RWPE1 (cell line): ENCODE measurements at regions not wholly inside any gene's neighbourhood (a gene's known extent, or its start where the extent isn't known, plus 50 kb on each side); places are given as distances from the start of the nearest gene placed in this dataset.

Source experiments
- CTCF ChIA-PET: fragments of 350-600 bp; sonication (Branson Sonifier 250); formaldehyde crosslinking; extraction: SDS; loops from one replicate; lab custom pipeline; 2021; lab: Yijun Ruan, JAX
- POLR2A ChIA-PET: fragments of 400-600 bp; formaldehyde crosslinking; extraction: SDS; loops from one replicate; lab custom pipeline; 2020; ENCODE audit warnings: antibody characterized with exemption; ENCODE audit not compliant: low non-redundant PET; lab: Yijun Ruan, JAX
- DNase-seq: peaks from one replicate; pipeline ENCODE4 v3.0.0; 2012; ENCODE audit warnings: low spot score
- H3K27ac ChIP-seq: fragments of 450-650 bp; 2 replicates; pipeline ENCODE4 v1.5.1; 2017
- CTCF ChIP-seq: fragments of 450-650 bp; conservative IDR thresholded peaks from 2 replicates; pipeline ENCODE4 v1.5.1; 2017; ENCODE audit warnings: low read depth, mild to moderate bottlenecking

- no peak for DNase-seq
- H3K27ac ChIP-seq: no peak overlapping the region
- no peak for TF ChIP-seq CTCF
- POLR2A ChIA-PET: no interaction called here
- CTCF ChIA-PET: no interaction called here
These were observed 488.2 kb upstream of the NECTIN3 start for GRCh38 chr3:110583373-110583935.

GRCh38 chr3:110588906-110589305, 482.7 kb upstream of the NECTIN3 start:
- ChIA-PET POLR2A (no interaction called here), CTCF (interaction anchor here (0.5 kb wide), 1 partner anchor 536 kb away, joined by 3 read pairs; no protein-coding TSS in a partner anchor)
- no peak for TF ChIP-seq CTCF
- no peak for DNase-seq
- H3K27ac ChIP-seq: no peak overlapping the region

GRCh38 chr3:110589341-110589740, 482.3 kb upstream of the NECTIN3 start:
- ChIA-PET POLR2A (no interaction called here), CTCF (no interaction called here)
- TF ChIP-seq CTCF: no peak
- no peak overlapping the region for H3K27ac ChIP-seq
- no peak for DNase-seq

GRCh38 chr3:110593749-110594148, 477.9 kb upstream of the NECTIN3 start:
- DNase-seq: no peak
- ChIA-PET POLR2A (no interaction called here), CTCF (no interaction called here)
- no peak overlapping the region for H3K27ac ChIP-seq
- no peak for TF ChIP-seq CTCF

GRCh38 chr3:110598847-110599490, 472.6 kb upstream of the NECTIN3 start:
- TF ChIP-seq CTCF: no peak
- CTCF ChIA-PET: interaction anchor here (1.3 kb wide), 1 partner anchor 31 kb away, joined by 3 read pairs; no protein-coding TSS in a partner anchor
- no peak overlapping the region for H3K27ac ChIP-seq
- POLR2A ChIA-PET: no interaction called here
- DNase-seq: no peak

- no peak for TF ChIP-seq CTCF
- POLR2A ChIA-PET: no interaction called here
- CTCF ChIA-PET: no interaction called here
- no peak for DNase-seq
- no peak overlapping the region for H3K27ac ChIP-seq
These were observed 463.1 kb upstream of the NECTIN3 start for GRCh38 chr3:110608566-110608965.
